G401 (cell line): ENCODE measurements at regions not wholly inside any gene's neighbourhood (a gene's known extent, or its start where the extent isn't known, plus 50 kb on each side); places are given as distances from the start of the nearest gene placed in this dataset.

Experiments
- DNase-seq: peaks from one replicate; pipeline ENCODE4 v3.0.0-alpha.2; 2015; ENCODE audit warnings: low spot score
- in situ Hi-C: cut with HindIII; loops from 2 replicates; pipeline ENCODE4 v1.10.0; 2016; ENCODE audit warnings: low sequenced_read_pairs, mixed read lengths

DNA sequence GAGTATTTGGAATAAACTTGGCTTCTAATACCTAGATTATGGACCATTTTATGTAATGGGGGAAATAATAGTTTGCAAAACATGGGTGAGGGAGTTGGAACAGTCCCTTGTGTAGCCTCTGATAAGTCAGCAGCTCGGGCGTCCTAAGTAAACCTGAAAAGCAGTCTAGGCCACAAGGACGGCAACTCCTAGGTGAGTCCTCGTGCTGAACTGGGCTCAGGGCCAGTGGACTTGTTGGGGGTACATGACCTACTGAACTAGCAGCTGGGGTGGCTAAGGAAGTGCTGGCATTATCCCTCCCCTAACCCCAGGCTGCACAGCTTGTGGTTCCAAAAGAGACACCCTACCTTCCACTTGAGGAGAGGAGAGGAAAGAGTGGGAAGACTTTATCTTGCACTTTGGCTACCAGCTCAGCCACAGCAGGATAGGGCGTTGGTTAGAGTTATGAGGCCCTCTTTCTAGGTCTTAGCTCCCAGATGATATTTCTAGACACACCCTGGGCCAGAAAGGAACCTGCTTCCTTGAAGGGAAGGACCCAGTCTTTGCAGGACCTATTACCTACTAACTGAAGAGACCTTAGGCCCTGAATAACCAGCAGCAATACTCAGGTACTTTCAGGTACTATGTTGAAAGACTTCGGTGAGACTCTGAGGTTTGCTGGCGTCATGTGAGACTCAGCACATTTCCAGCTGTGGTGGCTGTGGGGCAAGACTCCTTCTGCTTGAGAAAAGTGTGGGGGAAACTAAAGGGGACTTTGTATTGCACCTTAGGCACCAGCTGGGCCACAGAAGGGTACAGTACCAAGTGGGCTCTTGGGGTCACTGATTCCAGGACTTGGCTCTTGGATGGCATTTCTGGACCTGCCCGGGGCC, 71.0 kb downstream of the AQP4 start:
- in situ Hi-C loops, result no loop called here
- no peak for DNase-seq

DNA sequence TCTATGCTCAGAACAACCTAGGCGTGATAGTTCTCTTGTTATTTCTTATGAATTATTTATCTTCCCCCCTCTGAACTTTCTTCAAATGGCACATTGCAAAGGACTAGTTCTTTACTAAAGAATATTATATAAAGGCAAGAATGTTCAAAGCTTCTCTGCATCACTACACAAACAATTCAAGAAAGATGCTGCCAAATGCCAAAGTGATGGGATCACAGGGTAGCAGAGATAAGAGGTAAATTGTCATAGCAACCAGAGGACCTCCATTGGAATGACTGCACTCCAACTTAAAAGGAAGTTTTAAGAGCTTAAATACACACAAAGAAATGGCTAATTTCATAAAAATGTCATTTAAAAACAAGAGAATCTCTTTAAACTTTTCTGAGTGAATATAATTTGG, 72.8 kb downstream of the AQP4 start:
- no peak for DNase-seq
- in situ Hi-C loops, result no loop called here

DNA sequence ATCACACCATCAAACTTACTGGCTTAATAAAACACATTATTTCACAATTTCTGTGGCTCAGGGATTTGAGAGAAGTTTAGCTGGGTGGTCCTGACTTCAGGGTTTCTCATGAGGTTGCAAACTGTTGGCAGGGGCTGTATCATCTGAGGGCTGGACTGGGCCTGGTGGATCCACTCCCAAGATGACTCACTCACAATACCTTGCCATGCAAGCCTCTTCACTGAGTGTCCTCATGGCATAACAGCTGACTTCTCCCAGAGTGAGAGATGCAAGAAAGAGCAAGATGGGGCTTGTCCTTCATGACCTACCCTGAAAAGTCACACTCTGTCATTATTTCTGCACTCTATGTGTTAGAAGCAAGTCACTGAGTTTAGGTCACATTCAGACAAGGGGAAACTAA, 73.8 kb downstream of the AQP4 start:
- no peak for DNase-seq
- in situ Hi-C loops, result no loop called here

DNA sequence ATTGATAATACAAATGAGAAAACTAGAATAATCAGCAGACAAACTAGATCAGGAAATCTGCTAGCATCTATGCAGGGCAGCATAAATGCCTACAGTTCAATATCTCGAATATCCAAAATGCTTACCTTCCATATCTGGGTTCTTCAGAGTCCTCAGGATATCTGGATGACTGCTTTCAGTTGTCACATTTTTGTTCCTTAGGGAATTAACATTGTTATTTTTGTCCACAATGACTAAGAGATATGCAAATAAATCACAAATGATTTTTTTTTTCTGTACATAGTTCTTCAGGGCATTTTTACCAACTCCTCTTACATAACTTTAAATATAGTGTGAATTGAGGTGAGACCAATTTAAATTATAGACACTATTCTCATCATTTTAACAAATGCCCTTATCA, 80.9 kb downstream of the AQP4 start:
- no peak for DNase-seq

DNA sequence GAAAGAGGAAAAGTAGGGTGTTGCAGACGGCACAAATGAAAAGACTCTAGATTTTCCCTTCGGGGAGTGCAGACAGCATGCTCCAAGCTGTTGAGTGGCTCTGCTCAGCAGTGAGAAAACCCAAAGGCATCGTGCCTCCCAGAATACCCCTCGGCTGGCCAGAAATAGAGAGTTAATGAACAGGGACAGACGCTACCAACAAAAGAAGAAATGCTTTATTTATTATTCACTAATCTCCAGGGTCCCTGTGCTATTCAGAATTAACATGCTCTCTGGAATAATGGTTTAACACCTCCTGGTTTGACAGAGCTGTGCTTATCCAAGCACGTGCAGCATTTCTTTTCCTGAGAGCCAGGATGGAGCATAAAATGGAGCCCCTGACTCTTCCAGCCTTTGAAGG, 82.3 kb downstream of the AQP4 start:
- in situ Hi-C loops, result no loop called here
- no peak for DNase-seq

More for the DNA sequence above, 80.9 kb downstream of the AQP4 start:
- in situ Hi-C loops, result no loop called here

GRCh38 chr18:26780520-26781325, 84.8 kb downstream of the AQP4 start:
- in situ Hi-C loops, result no loop called here
- no peak for DNase-seq

DNA sequence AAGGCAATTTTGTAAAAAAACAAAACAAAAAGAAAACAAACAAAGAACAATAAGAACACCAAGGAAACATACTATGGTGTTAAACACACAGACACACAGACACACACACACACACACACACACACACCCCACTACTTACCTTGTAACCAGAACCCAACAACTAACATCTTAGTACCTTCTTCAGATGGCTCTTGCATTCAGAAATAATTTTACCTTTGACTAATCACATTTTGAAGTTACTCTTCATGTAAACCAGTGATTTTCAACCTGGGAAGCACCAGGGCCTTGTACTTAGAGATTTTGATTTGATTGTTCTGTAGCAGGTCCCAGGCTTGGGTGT, 87.5 kb downstream of the AQP4 start:
- no peak for DNase-seq
- in situ Hi-C loops, result no loop called here

DNA sequence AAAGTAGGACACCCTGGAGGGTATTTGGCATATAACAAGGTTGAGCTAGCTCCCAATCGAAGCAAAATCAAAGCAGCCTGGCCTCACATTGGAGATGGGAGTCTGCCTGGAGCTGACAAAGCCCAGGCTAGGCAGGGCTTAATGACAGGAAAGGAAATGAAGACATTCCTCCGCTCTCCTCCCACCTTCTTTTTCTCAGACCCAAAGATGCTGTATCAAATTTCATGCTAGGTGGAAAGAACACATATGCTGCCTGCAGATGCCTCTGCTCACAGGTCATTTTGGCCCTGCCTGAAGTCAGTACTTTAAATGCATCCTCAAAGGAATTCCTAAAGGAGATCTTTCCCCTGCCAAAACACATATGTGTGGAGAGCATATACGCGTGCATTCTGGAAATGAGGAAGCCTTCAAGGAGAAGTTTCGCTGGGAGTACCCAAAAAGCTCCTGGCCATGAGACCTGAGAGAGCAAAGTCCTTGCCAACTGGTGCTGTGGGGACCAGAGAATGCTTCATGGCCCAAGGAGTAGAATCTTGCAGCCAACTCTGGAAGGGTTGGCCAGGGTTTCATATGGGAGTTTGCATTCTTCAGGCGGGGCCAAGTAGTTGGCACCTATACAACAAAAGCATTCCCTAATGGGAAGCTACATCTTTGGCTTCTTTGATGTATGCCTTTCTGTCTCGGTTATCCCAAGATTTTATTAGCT, 88.0 kb downstream of the AQP4 start:
- in situ Hi-C loops, result no loop called here

DNA sequence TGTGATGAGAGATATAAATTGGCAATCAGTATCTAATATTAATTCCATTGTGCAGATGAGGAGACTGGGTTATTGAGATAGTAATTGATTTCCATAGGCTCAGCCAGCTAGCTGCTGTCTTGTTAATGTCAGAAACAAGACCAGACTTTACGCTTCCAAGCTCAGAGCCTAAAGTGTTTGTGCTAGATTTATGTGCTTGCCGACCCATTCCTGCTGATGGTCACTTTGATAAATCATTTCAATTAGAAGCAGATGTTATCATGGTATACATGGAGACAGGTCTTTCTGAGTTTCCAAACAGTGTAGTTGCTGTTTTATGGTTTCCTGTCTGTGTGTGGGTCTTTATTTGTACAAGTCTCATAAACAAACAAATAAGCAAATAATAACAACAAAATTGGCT, 92.8 kb downstream of the AQP4 start:
- in situ Hi-C loops, result no loop called here
- DNase-seq, result no peak

More for the DNA sequence above, 88.0 kb downstream of the AQP4 start:
- no peak for DNase-seq

GRCh38 chr18:26771524-26771923, 94.0 kb downstream of the AQP4 start:
- in situ Hi-C loops, result no loop called here
- DNase-seq, result no peak

- peak; percentile 20 for DNase-seq
- in situ Hi-C loops, result no loop called here
These were observed 97.1 kb downstream of the AQP4 start for GRCh38 chr18:26768385-26768784.

DNA sequence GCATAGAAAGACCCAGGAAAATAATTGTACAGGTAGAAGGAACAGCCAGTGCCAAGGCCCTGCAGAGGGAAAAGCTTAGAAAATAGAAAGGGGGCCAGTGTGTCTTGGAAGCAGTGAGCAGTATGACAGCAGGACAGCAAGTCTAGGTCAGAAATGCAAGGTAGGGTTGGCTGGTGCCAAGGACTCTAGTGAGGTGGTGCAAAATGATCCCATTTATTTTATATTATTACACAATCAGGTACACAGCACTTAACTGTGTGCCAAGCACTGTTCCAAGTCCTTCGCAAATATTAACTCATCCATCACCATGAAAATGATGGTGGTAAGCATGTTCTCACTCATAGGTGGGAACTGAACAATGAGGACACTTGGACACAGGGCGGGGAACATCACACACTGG, 100.0 kb downstream of the AQP4 start:
- DNase-seq, result no peak
- in situ Hi-C loops, result no loop called here

DNA sequence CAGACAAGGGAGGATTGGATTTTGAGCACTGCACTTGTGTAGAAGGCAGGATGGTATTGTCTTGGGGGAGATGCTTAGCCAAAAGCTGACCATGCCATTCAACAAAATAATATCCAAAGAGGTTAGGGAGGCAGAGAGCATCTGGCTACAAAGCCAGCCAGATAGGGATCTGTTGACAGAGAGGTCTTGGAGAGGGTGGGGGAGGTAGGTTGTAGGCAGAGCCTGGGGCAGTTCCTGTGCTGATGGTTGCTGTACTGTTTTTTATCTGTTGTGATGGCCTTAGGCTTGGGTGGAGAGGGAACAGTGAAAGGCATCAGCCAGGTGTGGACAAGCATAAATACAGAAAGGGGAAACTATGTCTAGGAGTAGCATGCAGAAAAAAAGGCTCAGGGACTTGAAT, 100.9 kb downstream of the AQP4 start:
- in situ Hi-C loops, result no loop called here

DNA sequence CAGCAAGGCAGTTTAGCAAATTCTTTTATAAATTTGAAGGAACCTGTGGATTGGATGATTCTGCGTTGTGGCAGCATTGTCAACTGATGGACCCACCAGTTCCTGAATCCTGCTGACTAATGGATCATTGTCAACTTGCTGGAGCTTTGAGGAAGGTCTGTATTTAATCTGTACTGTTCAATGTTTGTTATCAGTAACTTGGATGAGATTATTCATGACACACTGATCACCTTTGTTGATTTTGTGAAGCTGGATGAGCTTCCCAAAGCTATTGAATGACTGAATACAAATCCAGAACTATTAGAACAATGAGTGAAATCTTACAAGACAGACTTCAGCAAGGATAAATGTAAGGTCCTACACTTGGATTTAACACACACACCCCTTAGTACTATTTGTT, 101.3 kb downstream of the AQP4 start:
- in situ Hi-C loops, result no loop called here

More for the DNA sequence above, 100.9 kb downstream of the AQP4 start:
- DNase-seq, result no peak

DNA sequence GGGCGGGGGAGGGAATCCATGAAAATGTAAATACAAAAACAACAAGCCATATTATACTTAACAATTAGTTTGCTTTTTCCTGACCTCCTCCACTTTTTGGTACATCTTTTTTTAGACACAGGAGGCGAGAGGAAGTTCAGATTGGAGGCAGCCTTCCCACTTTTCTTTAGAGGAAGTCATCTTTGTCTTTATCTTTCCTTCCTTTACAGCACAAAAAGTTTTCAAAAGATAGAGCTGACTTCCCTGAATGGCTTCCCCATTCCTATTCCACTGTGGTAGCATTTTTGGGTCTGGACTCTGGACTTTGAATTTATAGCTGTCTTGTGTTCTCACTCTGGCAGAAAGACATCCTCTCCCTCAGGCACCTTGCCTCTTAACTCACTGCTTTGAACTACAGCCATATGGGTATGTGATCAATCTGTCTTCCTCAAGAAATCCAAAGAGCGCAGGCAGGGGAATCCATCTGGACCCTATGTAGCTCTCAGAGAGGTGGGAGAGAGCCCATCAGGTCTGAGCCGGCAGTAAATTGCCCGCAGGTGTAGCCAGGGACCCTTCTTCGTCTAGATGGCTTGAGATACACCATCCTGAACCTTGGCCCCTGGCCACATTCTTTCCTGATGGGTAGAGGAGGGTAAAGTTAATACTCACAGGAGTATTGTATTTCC, 101.9 kb downstream of the AQP4 start:
- in situ Hi-C loops, result no loop called here

More for the DNA sequence above, 101.3 kb downstream of the AQP4 start:
- DNase-seq, result no peak

DNA sequence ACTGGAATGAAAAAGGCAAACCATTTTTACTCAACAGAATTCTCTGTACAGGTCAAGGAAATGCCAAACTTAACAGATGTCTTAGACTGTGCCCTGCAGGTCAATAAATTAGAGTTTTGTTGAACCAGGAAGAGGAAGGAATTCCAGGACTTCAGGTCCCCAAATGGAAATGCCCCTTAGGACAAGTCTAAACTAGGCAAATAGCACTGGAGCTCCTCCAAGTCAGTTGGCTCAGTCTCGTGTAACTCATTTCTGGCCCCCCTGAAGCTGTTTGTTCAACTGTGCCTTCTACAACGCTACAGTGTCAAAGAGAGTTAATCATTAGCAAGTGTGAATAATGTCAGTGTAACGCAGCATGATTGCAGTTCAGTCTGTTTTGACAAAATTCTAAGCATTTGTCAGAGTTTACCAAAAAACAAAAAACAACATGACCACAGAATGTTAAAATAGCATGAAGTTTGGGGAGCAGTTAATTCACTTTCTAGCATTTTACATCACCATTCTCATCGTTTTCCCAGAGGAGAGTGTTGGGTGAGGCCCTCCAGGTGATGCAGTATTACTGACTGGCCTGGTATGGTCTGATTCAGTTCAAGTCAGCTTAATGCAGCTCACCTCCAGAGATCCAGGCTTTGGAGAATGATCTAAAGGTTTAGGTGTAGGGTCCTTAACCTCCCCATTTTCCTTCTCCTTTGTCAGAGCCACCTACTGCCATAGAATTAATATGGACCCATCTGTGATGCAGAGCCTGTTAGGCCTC, 108.1 kb downstream of the AQP4 start:
- no peak for DNase-seq
- in situ Hi-C loops, result no loop called here

More for the DNA sequence above, 101.9 kb downstream of the AQP4 start:
- no peak for DNase-seq

DNA sequence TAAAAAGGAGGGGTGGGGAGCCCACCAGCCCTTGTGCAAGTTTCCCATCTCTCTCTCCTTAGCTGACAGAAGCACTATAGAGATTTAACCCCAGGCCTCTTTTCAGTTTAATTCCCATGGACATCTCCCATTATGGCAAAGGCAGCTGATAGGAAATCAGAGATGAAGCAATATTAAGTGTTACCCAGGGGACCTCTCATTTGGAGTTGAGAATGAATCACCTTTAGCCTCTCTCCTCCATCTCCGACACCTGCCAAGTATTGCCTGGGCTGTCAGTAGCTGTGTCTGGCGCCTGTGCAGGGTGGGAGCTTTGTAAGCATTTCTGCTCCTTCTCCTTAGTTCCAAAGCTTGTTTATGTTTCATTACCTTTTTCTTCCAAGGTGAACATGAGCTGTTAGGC, 109.0 kb downstream of the AQP4 start:
- no peak for DNase-seq
- in situ Hi-C loops, result no loop called here

GRCh38 chr18:26746826-26747475, 118.6 kb downstream of the AQP4 start:
- DNase-seq, result no peak
- in situ Hi-C loops, result no loop called here
